Neural crest cell (in vitro differentiated cells): ENCODE measurements at regions not wholly inside any gene's neighbourhood (a gene's known extent, or its start where the extent isn't known, plus 50 kb on each side); places are given as distances from the start of the nearest gene placed in this dataset.

Source experiments
- DNase-seq: peaks from one replicate; pipeline ENCODE4 v3.0.0; 2021; ENCODE audit warnings: low read depth, mixed read lengths, low spot score
- H3K27ac Mint-ChIP-seq: one replicate; pipeline ENCODE4 v1.8.0; 2021; ENCODE audit warnings: mild to moderate bottlenecking, mixed read lengths; ENCODE audit not compliant: unreplicated experiment
- H3K27me3 Mint-ChIP-seq: 2 replicates; pipeline ENCODE4 v1.8.0; 2021; ENCODE audit warnings: low read depth, mild to moderate bottlenecking, mixed read lengths
- H3K36me3 Mint-ChIP-seq: 2 replicates; pipeline ENCODE4 v1.8.0; 2021; ENCODE audit warnings: low read depth, mild to moderate bottlenecking, mixed read lengths
- H3K4me1 Mint-ChIP-seq: 2 replicates; pipeline ENCODE4 v1.8.0; 2021; ENCODE audit warnings: mixed read lengths
- H3K4me3 Mint-ChIP-seq: one replicate; pipeline ENCODE4 v1.8.0; 2021; ENCODE audit warnings: mild to moderate bottlenecking, mixed read lengths
- H3K9me3 Mint-ChIP-seq: 2 replicates; pipeline ENCODE4 v1.8.0; 2021; ENCODE audit warnings: mixed read lengths
- TF ChIP-seq, protein P1 (sequence below): fragments of 200-600 bp; sonication (generic); conservative IDR thresholded peaks from 2 replicates; pipeline ENCODE4 v1.5.0; 2021; ENCODE audit warnings: antibody characterized with exemption, mild to moderate bottlenecking

DNA sequence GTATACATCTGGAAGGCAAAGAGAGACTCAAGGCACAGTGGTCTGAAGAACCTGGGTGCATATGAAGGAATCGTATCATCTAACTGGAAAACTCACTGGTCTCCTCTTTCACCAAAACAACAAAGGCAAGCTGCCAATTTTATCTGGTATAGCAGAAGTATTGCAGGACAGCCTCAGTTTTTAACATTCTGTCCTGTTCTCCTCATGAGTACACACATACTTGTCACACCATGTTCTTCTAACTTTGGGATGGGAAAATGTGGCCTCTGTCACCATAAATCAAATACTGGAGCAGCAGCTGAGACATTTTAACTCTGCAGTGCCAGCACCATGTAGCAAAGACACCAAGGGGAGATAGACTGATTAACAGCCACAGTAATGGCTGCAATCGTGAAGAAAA is 199.1 kb upstream of the CNR1 start:
- TF ChIP-seq, protein P1, sequence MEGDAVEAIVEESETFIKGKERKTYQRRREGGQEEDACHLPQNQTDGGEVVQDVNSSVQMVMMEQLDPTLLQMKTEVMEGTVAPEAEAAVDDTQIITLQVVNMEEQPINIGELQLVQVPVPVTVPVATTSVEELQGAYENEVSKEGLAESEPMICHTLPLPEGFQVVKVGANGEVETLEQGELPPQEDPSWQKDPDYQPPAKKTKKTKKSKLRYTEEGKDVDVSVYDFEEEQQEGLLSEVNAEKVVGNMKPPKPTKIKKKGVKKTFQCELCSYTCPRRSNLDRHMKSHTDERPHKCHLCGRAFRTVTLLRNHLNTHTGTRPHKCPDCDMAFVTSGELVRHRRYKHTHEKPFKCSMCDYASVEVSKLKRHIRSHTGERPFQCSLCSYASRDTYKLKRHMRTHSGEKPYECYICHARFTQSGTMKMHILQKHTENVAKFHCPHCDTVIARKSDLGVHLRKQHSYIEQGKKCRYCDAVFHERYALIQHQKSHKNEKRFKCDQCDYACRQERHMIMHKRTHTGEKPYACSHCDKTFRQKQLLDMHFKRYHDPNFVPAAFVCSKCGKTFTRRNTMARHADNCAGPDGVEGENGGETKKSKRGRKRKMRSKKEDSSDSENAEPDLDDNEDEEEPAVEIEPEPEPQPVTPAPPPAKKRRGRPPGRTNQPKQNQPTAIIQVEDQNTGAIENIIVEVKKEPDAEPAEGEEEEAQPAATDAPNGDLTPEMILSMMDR = no peak
- Mint-ChIP-seq H3K9me3 (no peaks in the 10 kb centered on the region), H3K4me3 (no peak overlapping the region), H3K27ac (no peak overlapping the region), H3K36me3 (no peaks in the 10 kb centered on the region), H3K4me1 (peaks cover 8% of the 10 kb centered on the region), H3K27me3 (no peaks in the 10 kb centered on the region)
- DNase-seq = no peak

DNA sequence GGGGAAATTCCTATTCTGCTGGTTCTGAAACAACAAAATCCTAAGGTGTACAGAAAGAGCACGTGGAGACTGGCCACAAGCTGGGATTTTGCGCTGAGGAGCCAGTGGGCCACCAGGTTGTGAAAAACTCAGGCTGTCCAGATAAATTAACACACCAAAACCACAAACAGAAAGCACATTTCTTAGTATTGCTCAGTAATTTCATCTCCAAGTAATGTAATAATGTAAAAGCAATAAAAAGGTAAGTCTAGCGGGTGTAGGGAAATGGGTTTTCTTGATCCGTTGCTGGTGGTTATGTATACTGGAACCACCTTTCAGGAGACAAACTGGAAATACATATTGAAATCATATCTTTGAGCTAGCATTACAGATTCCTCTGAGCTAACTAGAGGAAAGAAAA is 195.6 kb upstream of the CNR1 start:
- TF ChIP-seq, protein P1 = no peak
- H3K4me1 Mint-ChIP-seq = peaks cover 22% of the 10 kb centered on the region
- no peak for DNase-seq
- H3K9me3 Mint-ChIP-seq = no peaks in the 10 kb centered on the region
- H3K36me3 Mint-ChIP-seq = no peaks in the 10 kb centered on the region
- H3K27ac Mint-ChIP-seq = no peak overlapping the region
- H3K4me3 Mint-ChIP-seq = no peak overlapping the region
- no peaks in the 10 kb centered on the region for H3K27me3 Mint-ChIP-seq

DNA sequence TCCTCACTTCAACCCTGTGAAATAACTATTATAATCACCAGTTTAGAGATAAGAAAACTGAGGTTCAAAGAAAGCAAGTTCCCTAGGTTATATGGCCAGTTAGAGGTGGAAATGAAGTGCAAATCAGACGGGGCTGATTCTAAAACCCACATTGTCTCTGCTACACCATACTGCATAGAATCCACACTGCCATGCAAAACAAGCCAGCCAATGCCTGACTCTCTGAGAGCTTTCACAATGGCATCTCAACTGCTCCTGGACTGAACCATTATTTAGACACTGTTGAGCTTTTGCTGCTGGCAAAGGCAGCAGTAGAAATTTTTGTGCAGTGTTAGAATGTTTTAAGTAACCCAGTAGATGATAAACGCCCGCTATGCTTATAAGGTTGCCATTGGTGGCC is 195.2 kb upstream of the CNR1 start:
- Mint-ChIP-seq H3K36me3 (no peaks in the 10 kb centered on the region), H3K4me3 (no peak overlapping the region), H3K9me3 (no peaks in the 10 kb centered on the region), H3K27me3 (no peaks in the 10 kb centered on the region), H3K27ac (no peak overlapping the region), H3K4me1 (peaks cover 22% of the 10 kb centered on the region)
- TF ChIP-seq, protein P1 = no peak
- no peak for DNase-seq

DNA sequence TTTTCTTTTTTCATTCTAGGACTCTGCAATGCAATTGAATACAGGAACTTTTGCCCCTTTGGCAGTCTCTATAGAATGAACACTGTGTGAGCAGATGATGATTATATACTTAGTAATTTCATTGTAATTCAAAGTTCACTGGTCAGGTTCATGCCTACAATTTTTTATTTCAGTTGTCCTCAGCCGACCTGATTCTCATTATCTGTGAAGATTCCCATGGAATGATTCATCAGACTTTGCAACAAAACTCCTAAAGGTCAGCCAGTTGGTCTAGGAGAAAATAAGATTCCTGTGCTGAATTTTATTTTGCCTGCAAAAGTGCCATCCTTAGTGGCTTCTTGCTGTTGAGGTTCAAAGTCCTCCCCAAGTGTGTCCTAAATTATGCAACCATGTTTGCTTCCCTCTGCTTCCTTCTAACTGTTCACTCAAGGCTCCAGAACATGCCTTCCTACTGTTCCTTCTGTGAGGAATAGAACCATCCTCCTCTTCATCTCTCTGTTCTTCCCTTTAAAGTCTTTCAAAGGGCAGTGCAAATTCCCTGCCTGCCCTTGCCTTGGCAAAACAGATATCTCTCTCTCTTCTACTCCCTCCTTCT is 194.2 kb upstream of the CNR1 start:
- H3K4me1 Mint-ChIP-seq = peaks cover 22% of the 10 kb centered on the region
- H3K27ac Mint-ChIP-seq = peak overlapping the region; percentile 79
- no peak overlapping the region for H3K4me3 Mint-ChIP-seq
- H3K36me3 Mint-ChIP-seq = no peaks in the 10 kb centered on the region
- no peak for DNase-seq
- H3K27me3 Mint-ChIP-seq = no peaks in the 10 kb centered on the region
- TF ChIP-seq, protein P1 = no peak
- H3K9me3 Mint-ChIP-seq = peaks cover 2% of the 10 kb centered on the region

DNA sequence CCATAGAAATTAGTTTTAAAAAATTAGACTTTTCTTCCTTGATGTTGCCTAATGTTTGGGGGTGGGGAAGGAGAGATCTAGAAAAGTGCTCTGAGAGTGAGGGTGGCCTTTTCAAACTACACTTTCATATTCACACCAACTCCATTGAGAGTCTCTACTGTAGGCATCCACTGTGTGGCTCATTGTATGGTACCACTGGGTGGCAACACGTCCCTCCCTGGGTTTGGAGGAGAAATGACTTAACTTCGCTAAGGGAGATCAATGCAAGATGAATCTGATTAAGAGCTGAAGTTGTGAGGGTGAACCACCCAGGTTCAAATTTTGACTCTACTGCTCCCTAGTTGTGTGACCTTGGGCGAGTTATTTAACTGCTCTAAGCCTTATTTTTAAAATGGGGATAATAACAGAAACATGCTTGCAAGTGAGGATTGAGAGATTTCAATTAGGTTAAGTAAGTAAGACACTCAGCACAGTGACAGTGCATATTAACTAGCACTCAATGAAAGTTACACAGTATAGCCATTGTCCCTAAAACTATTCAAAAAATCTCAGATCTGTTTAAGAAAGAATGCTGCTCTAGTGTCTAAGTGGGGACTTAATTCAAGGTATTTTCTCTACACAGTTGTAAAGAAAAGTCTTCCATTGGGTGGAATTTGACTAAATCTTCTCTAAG is 193.5 kb upstream of the CNR1 start:
- Mint-ChIP-seq H3K27ac (no peak overlapping the region), H3K36me3 (no peaks in the 10 kb centered on the region), H3K4me3 (no peak overlapping the region), H3K4me1 (peaks cover 22% of the 10 kb centered on the region), H3K9me3 (peaks cover 4% of the 10 kb centered on the region), H3K27me3 (no peaks in the 10 kb centered on the region)
- DNase-seq = no peak
- TF ChIP-seq, protein P1 = no peak
